GM19455 (cell line): ENCODE measurements at regions not wholly inside any gene's neighbourhood (a gene's known extent, or its start where the extent isn't known, plus 50 kb on each side); places are given as distances from the start of the nearest gene placed in this dataset.
A peak's percentile ranks its signal among the peaks of the same experiment; 100 is the strongest.
"Not testable (repeated sequence)": the region's sequence is repeated elsewhere in the genome, so short reads cannot be mapped to it uniquely, and the experiment has no call there.

ENCODE experiments used
- ATAC-seq: cut with Tn5 transposase; IDR thresholded peaks from one replicate; pipeline ENCODE4 v1.9.1; 2021; ENCODE audit not compliant: unreplicated experiment

DNA sequence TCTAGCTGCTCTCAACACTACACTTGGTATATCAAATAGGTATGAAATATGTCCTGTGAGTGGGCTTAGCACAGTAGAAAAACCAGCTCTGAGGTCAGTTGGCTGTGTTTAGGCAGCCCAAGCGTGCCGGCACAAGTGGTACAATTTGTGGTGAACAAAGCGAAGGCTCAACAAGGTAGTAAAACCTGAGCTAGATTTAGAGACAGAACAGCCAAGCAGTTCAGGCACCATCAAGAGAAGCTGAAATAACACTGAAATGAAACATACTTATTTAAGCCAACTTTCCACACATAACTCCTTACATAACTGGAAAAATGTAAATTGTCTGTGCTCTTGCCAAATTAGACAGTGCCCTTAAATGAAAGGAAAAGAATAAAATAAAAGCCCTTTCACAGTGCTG is 596.8 kb upstream of the FBXO33 start:
- no peak for ATAC-seq

DNA sequence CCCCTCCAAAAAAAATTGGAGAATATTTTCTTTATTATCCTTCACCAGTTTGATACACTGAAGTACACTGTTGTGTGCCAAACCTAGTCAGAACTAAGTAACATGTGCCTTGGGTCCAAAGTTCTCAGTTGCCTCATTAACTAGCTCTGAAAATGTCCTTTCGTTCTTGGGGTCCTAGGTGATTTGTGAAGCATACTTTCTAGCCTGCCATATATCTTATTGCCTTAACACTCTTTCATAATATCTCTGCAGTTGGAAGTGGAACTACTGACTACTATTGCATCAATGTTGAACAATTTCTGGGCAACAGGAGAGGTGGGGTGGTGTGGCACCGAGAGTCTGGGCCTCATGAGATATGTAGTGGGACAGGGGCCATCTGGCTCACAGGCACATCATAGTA is 592.9 kb upstream of the FBXO33 start:
- ATAC-seq: no peak

DNA sequence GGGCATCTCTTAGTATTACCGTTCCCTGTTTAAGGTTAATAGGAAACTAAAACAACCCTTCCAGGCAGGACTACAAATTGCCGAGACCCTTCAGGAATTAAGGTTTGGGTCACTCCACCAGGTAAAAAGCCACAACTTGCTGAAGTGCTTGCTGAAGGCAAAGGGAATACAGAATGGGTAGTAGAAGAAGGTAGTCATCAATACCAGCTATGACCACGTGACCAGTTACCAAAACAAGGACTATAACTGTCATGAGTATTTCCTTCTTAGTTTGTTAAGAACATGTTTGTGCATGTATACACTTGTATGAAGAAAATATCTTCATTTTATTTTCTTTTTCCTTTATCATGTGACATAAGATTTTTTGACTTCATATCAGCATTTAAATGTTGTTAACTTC is 578.7 kb upstream of the FBXO33 start:
- no peak for ATAC-seq

DNA sequence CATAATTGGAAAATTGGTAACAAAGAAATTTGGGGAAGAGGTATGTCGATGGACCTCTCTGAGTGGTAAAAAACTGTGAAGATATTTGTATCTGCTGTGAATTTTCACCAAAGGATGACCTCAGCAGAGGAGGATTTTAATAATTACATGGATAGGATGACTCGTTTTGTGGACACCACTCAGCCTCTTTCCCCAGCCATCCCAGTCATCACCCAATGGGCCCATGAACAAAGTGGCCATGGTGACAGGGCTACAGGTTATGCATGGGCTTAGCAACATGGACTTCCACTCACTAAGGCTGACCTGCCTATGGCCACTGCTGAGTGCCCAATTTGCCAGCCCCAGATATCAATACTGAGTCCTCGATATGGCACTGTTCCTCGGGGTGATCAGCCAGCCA is 577.5 kb upstream of the FBXO33 start:
- ATAC-seq: no peak

DNA sequence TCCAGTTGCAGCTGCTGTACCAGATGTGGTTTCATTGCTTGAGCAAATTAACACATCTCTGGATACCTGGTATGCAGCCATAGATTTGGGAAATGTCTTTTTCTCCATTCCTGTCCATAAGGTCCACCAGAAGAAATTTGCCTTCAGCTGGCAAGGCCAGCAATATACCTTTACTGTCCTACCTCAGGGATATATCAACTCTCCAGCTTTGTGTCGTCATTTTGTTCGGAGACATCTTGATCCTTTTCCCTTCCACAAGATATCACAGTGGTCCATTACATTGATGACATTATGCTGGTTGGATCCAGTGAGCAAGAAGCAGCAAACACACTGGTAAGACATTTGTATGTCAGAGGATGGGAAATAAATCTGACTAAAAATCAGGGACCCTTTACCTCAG is 576.1 kb upstream of the FBXO33 start:
- not testable (repeated sequence) for ATAC-seq

DNA sequence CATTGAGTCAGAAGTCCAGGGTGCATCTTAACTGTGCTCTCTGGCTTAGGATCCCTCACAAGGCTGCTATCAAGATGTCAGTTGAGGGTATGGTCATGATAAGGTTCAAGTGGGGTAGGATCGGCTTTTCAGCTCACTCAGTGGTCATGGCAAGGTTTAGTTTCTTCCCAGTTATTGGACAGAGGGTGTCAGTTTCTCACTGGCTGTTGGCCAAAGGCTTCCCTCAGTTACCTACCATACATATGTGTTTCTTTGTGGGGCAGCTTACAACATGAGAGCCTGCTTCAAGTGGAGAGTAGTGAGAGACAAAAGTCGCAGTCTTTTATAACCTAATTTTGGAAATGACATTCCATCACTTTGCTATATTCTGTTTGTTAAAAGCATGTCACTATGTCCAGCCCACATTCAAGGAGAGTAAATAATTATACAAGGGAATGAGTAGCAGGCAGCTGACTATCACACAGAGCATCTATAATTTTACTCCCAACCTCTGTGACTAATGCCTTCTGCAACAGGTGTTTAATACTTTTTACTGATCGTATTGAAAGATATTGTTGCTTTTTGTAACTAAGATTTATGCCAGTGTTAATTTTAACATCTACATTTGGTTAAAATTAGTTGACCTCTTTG is 572.8 kb upstream of the FBXO33 start:
- no peak for ATAC-seq

DNA sequence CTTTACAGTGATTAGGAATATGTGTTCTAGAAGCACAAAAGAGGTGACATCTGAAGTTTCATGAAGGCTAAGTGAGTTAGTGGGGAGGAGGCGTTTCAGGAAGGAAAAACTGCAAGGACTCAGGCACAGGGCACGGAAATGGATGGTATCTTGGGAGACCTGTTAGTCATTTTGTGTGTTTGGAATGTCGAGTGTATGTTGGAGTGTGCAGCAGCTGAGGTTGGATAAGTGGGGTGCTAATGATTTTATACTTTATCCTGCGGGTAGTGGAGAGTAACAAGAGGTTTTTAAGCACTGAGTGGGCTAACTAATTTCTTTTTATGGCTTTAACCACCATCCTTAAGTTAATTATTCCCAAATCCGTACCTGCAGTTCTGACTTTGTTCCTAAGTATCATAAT is 571.5 kb upstream of the FBXO33 start:
- no peak for ATAC-seq

DNA sequence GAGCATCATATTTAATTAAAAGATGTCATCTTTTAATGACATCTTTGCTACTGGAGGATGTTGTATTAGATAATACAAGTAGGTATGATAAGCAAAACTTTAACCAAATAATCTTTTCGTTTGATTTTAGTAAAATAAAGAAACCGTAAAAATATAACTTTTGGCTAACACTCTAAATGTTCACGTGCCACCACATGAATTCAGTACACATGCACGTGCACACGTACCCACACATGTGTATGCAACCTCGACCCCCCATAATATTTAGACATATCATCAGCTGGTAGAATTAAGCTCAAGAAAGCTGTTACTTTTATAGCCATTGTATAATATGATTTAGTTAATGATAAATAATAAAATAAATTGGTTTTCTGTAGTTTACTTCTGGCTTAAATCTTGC is 566.6 kb upstream of the FBXO33 start:
- no peak for ATAC-seq

DNA sequence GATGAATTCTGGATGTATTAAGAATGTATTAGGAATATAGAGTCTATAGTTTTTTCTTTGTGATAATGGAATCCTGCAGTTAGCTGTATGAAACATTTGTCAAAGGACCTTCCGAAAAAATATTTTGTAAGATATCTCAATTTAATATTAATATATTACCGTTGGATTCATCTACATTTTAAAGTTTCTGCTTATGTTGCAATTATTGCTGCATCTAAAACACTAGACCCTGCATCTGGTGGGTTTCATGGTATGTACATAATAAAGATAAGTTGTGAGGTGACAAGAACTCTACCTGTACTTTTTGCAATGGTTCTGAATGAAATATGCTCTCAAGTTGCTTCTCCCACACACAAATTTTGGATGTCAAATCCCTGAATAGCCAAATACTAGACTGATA is 565.9 kb upstream of the FBXO33 start:
- ATAC-seq: no peak

DNA sequence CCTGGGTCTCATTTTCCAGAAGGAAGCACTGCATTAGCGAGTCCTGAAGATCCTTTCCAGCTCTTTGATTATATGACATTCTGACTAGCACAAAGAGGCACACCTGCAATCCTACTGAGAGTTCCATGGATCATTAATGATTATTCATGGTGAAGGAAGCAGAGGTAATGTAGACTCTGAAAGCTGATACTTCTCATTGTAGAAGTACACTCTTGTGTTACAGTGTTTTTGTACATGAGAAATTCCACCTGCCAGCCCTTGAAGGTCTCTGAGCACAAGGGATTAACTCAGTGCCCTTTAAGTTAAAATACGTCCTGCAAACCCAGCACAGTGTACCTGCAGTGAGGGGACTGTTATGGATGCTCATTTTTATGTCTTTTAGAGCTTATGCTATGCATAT is 558.8 kb upstream of the FBXO33 start:
- ATAC-seq: no peak

DNA sequence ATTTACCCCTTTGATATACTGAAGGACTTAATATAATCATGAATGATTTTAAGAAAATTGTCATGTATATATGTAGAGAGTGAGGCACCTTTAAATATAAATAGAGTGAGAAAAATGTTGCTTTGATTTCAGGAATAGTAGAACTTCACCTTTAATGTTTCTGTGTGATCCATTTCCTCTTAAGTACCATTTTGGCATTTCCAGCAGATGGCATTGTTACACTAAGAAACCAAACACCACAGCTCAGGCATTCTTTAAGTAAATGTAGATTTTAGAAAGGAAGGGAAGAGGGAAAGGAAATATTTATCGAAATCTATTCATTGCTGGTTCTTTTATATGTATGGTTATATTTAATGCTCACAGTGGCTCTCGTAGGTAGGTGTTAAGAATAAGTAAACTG is 556.7 kb upstream of the FBXO33 start:
- ATAC-seq: no peak

DNA sequence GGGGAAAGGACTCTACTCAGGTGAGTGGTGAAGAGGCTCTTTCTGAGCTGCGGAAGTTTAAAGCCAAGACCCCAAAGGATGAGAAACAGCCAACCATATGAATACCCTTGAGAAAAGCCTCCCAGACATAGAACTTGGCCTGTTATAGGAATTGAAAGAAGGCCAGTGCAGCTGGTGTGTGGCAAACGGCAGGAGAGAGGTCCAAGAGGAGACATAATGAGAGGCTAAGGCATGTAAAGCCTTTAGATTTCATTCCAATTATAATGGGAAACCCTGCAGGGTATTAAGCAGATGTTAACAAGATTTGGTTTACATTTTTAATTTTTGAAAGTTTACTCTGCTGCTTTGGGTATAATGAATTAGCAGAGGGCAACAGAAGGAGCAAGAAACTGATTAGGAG is 552.1 kb upstream of the FBXO33 start:
- ATAC-seq: no peak

DNA sequence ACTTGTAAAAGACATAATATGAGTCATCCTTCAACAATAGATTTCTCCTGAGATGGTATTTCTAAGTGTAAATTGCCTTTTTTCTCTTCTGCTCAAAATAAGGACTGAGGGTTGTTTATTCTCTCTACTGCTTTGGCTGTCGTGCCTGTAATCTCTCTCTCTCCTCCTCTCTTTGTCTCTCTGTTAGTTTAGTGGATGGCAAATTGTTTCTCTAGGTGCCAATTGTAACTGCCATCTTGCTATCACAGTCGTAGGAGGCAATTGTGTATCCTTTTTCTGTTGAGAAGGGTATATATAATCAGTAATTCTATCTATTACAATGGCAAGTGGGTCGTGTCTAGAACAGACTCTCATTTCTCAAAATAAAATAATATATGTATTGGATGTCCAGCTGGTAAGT is 545.0 kb upstream of the FBXO33 start:
- ATAC-seq: no peak

DNA sequence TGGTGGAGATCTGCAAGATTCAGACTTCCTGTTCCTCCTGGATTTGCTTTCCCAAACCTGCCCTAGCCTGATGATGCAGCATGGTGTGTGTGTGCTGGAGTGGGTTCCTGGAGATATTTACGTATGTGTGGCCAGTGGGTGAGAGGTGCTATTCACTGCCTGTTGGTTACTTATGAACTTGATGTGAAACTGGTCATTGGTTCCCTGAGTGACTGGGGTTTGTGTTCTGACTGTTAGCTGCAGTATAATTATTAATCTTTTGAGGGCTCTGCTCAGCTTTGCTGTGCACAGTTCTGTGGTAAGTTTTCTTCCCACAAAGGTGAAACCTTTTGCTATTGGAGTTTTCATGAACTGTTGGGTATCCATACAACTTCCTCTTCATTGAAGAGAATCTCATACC is 541.8 kb upstream of the FBXO33 start:
- ATAC-seq: peak; percentile 93

DNA sequence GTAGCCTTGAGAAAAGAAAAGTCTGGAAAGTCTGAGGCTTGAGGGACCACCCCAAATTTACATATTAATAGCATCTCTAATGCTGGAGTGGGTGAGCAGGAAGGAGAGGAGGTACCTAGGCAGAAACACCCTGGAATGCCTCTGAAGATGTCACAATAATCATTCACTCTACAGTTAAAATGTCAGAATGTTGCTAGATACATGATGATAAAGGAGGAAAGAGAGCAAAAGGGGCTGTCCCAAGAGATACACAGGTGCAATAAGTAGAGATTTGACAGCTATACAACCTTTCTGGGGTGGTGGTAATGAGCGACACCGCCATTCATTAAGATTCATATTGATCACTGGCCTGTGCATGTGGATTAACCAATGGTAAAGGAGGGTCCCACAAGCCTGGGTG is 540.5 kb upstream of the FBXO33 start:
- no peak for ATAC-seq

DNA sequence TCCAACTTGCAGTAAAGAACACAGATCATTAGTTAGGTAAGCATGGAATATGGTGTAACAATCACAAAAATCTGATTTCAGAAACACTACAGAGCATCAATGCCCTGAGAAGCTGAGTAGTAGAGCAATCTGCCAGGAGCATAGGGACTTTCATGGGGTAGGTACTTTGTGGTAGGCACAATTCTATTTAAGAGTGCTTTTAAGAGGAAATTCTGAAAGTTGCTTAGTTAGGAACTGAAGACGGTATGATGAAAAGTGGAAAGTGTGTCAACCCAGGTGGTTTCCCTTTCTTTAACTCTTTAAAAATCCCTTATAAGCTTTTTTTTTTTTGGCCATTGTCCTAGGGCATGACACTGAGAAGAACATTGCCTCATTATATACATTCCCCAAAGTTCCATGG is 535.7 kb upstream of the FBXO33 start:
- ATAC-seq: no peak

DNA sequence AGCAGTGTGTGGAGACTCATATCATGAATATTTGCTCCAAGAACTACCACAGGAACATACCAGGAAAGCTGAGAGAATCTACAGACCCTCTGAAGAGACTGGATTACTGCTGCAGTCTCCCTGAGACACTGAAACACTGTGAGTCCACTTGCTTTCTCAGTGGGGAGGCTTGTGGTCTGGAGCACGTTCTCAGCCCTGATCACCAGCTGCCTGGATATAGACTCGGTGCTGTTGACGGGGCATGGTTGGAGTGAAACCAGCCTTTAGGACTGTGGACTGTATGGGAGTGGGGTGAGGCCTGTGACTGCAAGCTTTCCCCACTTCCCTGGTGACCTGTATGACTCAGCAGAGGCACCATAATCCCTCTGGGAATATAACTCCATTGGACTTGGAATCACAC is 525.8 kb upstream of the FBXO33 start:
- no peak for ATAC-seq

DNA sequence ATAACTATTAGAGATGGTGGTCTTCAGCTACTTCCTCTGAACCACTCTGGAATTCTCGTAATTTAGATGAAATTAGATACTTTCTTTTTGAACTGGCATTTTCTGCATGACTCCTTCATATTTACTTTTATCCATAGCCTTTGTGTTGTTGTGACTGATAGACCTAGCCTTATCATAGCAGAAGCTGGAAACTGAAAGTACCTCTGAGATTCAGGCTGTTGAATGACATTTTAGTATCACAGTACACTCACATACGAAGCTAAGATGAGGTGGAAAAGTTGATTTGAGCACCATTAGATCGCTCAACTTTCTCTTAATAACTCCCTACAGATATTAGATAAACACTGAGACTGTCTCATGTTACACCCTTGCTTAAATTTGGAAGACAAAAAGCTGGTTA is 525.1 kb upstream of the FBXO33 start:
- no peak for ATAC-seq

DNA sequence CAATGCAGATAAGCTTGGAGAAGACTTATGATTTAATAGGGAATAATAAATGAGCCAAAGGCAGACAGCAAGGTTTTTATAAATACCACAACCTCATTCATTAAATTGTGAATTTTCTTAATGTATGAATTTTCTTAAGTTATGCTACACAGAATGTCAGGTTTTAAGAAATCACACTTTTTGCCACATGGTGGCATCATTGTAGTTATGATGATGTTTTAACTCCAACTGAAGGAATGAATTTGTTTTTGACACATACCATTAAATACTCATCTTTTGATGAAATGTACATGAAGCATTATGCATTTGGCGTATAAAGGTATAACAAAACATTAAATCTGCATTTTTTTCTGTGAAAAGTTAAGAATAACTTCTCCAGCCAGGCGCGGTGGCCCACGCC is 524.1 kb upstream of the FBXO33 start:
- no peak for ATAC-seq

DNA sequence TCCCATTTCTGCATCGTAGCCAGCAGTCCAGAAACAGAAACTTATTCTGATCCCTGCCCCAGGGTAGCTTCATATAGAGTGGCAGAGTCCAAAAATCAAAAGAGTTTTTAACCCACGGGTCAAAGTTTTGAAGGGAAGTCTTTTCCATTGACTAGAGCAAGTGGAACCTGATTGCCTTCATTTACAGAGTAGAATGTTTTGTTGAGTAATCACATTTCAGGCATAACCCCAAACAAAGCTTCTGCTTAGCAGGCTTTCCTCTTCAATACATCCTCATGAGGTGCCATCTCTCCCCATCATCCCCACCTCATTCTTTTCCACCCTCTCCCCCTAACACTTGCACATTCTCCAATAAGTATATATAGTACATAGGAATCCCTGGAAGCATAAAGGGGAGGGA is 516.0 kb upstream of the FBXO33 start:
- ATAC-seq: no peak

DNA sequence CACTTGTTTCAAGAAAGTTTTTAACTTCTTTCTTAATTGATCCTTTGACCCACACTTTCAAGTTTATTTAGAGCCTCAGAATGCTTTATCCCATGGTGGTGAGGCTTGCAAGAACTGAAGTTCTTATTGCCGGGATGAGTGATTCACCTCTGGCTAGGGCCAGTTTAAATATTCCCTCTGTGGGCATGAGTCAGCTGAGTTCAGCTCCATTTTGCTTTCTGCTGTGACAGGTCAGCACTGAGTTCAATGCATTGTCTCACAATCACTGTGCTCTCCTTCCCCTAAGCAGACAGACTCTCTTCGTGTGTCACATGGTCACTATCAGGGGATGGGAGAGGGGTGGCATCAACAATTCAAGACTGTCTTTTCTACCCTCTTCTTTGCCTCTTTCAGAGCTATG is 514.6 kb upstream of the FBXO33 start:
- ATAC-seq: no peak

DNA sequence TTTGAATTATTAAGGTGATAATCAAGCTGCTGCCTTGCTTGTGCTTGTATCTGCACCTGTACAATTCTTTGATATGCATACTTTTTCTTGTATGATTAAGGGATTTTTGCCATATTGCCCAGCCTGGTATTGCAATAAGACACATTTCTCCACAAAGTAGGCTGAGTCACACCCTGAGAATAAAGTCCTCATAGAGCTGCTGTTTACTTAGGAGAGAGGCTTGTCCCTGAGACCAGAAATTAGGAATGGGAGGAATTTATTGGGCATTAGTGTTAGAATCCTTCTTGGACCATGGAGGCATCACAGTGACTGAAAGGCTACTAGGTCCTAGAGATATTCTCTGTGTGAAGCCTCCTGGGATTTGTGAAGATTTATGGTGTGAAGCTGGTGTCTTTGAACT is 506.8 kb upstream of the FBXO33 start:
- no peak for ATAC-seq

DNA sequence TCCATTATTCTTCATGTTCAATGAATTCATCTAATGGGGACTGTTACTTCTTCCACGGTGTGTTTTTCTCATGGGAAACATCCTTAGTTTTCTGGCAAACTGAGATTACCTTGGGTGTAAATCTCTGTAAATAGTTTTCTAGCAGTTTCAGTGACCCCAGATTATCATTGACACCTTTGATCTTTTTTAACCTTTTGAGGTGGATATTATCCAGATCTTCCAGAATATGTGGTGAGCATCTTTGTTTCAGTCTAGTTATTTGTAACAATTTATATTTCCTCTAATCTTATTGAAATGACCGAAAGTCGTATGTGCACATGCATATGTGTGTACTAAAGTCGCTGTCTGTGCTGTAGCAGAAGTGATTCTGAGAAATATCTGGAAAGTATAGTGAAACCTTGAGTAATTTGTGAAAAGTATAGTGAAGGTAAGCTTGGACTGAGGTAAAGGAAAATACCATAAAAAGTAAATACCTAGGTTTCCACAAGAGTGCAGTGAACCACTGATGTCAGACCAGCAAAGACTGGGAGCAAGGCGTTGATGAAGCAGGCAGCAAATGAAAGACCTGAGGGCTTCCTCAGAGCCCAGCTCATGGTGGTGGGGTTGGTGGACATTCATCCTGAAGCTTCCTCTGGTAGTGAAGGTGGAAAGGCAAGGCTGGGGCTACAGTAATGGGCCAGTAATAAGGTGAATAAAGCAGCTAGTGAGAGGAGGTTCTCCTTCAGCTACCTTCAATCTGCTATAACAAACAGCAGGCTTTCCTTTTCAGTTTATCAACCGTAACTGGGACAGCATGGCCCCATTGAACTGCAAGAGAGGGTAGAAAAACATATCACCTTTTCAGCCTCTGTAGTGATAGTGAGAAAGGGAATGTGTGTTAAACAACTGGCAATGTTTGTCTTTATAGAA is 480.2 kb upstream of the FBXO33 start:
- peak; percentile 75 for ATAC-seq
